ENCODE measurements at regions not wholly inside any gene's neighbourhood (a gene's known extent, or its start where the extent isn't known, plus 50 kb on each side); places are given as distances from the start of the nearest gene placed in this dataset.

DNA sequence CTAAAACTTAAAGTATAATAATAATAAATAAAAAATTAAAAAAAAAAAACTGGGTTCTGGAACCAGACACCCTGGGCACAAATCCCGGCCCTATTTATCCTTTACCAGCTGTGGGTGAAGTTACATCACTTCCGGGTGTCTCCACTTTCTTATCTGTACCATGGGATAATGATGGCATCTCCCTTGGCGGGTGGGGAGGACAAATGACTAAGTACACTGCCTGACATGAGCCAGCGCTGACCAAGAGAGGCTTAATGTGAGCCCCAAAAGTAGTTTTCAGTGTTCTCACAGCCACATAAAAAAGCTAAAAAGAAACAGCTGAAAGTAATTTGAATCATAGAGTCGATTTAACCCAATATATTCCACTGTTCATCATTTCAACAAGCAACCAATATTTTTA, 424.9 kb downstream of the SOX9 start:
- no peak for DNase-seq (ENCODE audit: low read depth, low spot score)

- no peak for DNase-seq (ENCODE audit: low read depth, low spot score)
Observed at GRCh38 chr17:72553051-72553755, 432.4 kb downstream of the SOX9 start.

- no peak for DNase-seq (ENCODE audit: low read depth, low spot score)
Observed at GRCh38 chr17:72554508-72554907, 433.7 kb downstream of the SOX9 start.

GRCh38 chr17:72555052-72555451, 434.2 kb downstream of the SOX9 start:
- DNase-seq (ENCODE audit: low read depth, low spot score) = no peak

DNA sequence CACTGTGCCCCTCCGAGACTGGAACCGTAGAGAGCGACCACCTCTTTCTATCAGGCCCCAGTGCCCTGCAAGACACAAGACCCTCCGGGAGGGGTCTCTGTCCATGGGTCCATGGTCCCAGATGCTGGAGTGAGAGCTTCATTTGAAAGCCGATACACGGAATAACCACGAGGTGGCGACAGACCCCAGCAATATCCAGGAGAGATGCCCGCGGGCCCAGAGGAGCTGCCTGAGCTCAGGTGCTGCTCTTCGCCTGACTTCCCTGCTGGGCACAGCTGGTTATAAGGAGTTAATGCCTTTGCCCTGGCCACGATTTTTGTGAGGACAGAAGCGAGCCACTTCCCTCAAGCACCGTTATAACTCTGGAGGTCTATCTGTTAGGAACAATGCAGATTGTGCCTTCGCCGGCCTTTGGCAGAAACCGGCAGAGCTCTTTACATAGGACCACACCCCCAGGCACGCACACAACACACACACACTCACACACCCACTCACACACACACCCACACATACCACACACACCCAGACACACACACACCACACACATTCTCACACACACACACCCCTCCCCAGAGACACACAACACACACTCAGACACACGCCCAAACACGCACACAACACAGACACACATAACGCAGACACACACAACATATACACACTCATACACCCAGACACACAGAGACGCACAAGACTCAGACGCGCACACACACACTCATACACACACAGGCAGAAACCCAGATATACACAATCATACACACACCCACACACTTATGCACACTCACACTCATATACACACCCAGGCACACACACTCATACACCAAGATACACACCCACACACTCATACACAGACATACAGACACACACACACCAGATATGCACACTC, 436.4 kb downstream of the SOX9 start:
- no peak for DNase-seq (ENCODE audit: low read depth, low spot score)

GRCh38 chr17:72558971-72559476, 438.2 kb downstream of the SOX9 start:
- DNase-seq (ENCODE audit: low read depth, low spot score) = no peak

DNA sequence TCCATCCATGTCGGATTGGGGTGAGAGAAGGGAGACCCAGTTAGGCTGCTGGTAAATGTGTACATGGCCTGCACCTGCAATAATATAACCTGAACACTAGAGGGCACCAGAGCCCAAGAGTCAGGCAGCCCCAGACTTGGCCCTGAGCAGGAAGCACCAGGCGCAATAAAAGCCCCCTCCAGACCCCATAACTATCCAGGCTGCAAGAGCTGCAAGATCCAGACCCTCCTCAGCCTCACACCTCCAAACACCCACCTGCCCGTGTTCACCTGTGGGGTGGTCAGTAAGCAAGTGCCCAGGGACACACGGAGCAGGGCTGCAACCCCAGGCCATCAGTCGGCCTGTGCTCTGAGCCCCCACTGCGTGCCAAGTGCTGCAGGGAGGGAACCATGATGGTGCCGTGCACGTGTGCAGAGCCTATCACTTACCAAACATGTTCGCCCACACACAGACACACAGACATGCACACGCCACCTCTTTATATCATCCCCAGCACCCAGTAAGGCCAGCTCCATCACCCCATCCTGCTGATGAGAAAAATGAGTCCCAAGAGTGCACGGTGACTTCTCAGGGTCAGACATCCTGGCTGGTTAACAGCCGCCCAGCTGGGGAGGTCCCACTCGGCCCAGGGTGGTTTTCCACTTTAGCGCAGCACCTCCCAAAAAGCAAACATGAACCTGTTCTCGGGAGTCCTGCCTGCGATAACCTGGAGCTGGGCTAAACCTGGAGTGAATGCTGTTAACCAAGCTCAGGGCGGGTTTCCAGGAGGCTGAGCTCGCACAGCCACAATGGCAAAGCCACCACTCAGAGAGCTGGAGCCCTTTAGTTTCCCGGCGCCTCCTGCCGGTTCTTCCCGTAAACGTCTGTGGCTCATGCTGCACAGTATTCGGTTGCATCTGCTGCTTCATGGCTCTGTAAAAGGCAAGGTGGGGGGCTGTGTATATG, 439.8 kb downstream of the SOX9 start:
- no peak for DNase-seq (ENCODE audit: low read depth, low spot score)

- no peak for DNase-seq (ENCODE audit: low read depth, low spot score)
Observed at GRCh38 chr17:72561266-72561665, 440.4 kb downstream of the SOX9 start.

GRCh38 chr17:72561680-72562079, 440.9 kb downstream of the SOX9 start:
- no peak for DNase-seq (ENCODE audit: low read depth, low spot score)

GRCh38 chr17:72562615-72563188, 441.9 kb downstream of the SOX9 start:
- no peak for DNase-seq (ENCODE audit: low read depth, low spot score)

DNA sequence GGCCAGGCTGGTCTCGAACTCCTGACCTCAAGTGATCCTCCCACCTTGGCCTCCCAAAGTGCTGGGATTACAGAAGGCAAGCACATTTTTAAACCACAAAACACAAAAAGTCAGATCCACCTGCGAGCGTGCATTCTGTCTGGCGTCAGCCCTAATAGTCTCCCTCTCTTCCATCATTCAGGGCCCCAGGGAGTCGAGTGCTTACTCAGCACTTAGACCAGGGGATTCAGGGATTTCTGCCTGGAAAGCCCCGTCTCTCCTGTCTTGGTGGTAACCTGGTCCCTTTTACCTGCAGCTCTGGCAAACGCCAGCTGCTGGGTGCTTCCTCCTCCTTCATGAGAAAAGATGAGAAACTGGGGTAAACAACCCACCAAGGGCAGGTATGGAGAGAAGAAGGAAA, 443.1 kb downstream of the SOX9 start:
- no peak for DNase-seq (ENCODE audit: low read depth, low spot score)

DNA sequence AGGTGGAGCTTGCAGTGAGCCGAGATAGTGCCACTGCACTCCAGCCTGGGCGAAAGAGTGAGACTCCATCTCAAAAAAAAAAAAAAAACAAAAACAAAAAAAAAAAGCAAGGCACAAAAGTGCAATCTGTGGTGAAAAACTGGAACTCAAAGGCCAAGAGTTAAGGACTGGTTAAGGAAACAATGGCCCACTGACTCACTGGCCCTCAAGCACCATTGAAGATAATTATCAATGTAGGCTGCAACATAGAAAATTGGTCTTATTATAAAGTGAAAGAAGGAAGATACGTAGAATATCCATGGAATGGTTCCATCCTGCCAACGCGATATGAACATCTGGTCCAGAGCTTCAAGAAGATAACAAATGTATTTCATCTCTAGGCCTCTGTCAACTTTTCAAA, 444.2 kb downstream of the SOX9 start:
- no peak for DNase-seq (ENCODE audit: low read depth, low spot score)

- no peak for DNase-seq (ENCODE audit: low read depth, low spot score)
Observed at GRCh38 chr17:72565758-72566157, 444.9 kb downstream of the SOX9 start.

DNA sequence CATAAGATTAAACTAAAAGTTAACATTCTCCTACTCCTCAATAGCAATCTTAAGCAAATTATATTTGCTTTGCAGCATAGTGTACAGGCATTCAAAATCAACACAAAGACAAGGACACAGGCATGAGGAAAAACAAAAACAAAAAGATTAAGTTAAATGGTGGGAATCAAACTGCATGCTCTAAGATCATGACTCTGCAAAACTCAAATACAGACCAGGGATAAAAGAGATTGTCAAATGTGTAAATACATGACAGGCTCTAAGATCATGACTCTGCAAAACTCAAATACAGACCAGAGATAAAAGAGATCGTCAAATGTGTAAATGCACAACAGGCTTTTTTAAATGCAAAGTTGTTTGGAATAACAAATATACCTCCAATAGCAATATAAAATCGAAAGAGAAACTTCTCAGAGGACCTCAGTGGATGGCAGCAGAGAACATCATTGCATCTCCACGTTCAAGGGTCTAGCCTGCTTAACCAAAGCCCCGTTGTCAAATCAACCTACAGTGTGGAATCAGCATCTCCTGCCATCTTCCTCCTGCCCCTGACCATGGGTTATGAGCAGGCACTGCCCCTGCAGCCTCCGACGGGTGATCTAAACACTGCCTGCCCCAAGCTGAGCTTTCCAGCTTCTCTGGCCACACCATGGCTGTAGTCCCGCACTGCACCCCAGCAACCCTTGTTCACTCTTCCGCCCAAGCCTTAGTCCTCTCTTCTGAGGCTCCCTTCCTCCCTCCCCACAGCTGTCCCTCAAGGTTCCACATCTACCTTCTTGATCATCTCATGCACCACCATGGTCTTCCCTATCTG, 446.1 kb downstream of the SOX9 start:
- no peak for DNase-seq (ENCODE audit: low read depth, low spot score)

DNA sequence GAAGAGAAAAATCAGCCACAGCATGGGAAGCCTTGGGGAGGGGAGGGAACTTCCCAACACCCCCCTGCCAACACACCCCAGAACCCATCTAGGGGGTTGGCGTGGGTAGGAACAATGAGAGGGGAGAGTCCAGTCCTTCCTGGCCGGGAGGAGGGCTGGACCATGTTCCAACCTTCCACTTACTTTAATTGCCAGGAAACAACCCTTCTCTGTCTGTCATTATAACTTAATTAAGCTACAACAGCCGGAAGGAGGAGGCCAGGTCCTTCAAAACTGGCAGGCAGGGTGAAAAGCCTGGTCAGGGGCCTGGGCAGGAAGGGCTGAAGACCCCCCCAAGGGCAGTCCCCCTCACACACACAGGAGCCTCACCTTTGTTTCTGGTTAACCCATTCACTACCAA, 447.0 kb downstream of the SOX9 start:
- DNase-seq (ENCODE audit: low read depth, low spot score) = no peak

- no peak for DNase-seq (ENCODE audit: low read depth, low spot score)
Observed at GRCh38 chr17:72569148-72569946, 448.5 kb downstream of the SOX9 start.

- DNase-seq (ENCODE audit: low read depth, low spot score) = no peak
Observed at GRCh38 chr17:72571813-72572396, 451.1 kb downstream of the SOX9 start.

- no peak for DNase-seq (ENCODE audit: low read depth, low spot score)
Observed at GRCh38 chr17:72572604-72573491, 452.0 kb downstream of the SOX9 start.
